ENCODE measurements at regions not wholly inside any gene's neighbourhood (a gene's known extent, or its start where the extent isn't known, plus 50 kb on each side); places are given as distances from the start of the nearest gene placed in this dataset.

GRCh38 chr1:198917226-198917625 lies 278.4 kb downstream of the PTPRC start:
- no peak for TF ChIP-seq CTCF (IDR thresholded peaks at IDR 0.05)
- H3K27me3 Mint-ChIP-seq = no peaks in the 10 kb centered on the region
- H3K4me3 Mint-ChIP-seq = no peak overlapping the region
- no peaks in the 10 kb centered on the region for H3K9me3 Mint-ChIP-seq
- ChIA-PET POLR2A (no interaction called here), CTCF (interaction anchor here (0.6 to 1.2 kb wide), 3 partner anchors 14 to 326 kb away, joined by 3 read pairs; no protein-coding TSS in a partner anchor)
- no peak overlapping the region for H3K27ac Mint-ChIP-seq
- ATAC-seq = no peak
- no peak for DNase-seq
- intact Hi-C loops (cut with micrococcal nuclease) = no loop called here
- peaks cover 69% of the 10 kb centered on the region for H3K4me1 Mint-ChIP-seq (ENCODE audit: low read depth)
- peaks cover 22% of the 10 kb centered on the region for H3K36me3 Mint-ChIP-seq (ENCODE audit: low read depth)

GRCh38 chr1:198918920-198919319 lies 280.1 kb downstream of the PTPRC start:
- Mint-ChIP-seq H3K9me3 (no peaks in the 10 kb centered on the region), H3K36me3 (ENCODE audit: low read depth) (peaks cover 28% of the 10 kb centered on the region), H3K4me1 (ENCODE audit: low read depth) (peaks cover 72% of the 10 kb centered on the region), H3K4me3 (no peak overlapping the region), H3K27ac (peak overlapping the region; percentile 53), H3K27me3 (no peaks in the 10 kb centered on the region)
- ChIA-PET CTCF (interaction anchor here (1.6 to 2.8 kb wide), 3 partner anchors 11 to 194 kb away, joined by 3 to 10 read pairs (median 5); no protein-coding TSS in a partner anchor), POLR2A (interaction anchor here (0.6 kb wide), 1 partner anchor 25 kb away, joined by 3 read pairs; no protein-coding TSS in a partner anchor)
- intact Hi-C loops (cut with micrococcal nuclease) = loop anchor here (2.0 kb wide), 1 partner anchor 38 kb away; no protein-coding TSS in a partner anchor
- TF ChIP-seq CTCF (IDR thresholded peaks at IDR 0.05) = no peak
- DNase-seq (no peak), ATAC-seq (no peak)

GRCh38 chr1:198919667-198920398 lies 281.0 kb downstream of the PTPRC start:
- Mint-ChIP-seq H3K4me3 (peak overlapping the region; percentile 54), H3K27me3 (no peaks in the 10 kb centered on the region), H3K27ac (peak overlapping the region; percentile 84), H3K4me1 (ENCODE audit: low read depth) (peaks cover 76% of the 10 kb centered on the region), H3K9me3 (no peaks in the 10 kb centered on the region), H3K36me3 (ENCODE audit: low read depth) (peaks cover 27% of the 10 kb centered on the region)
- ChIA-PET CTCF (interaction anchor here (1.1 to 2.8 kb wide), 4 partner anchors 12 to 193 kb away, joined by 3 to 10 read pairs (median 4); no protein-coding TSS in a partner anchor), POLR2A (interaction anchor here (1.3 kb wide), 2 partner anchors 13 to 16 kb away, joined by 3 to 7 read pairs; no protein-coding TSS in a partner anchor)
- DNase-seq = peak; percentile 33
- peak; percentile 79 for ATAC-seq
- intact Hi-C loops (cut with micrococcal nuclease) = loop anchor here (2.0 kb wide), 1 partner anchor 39 kb away; no protein-coding TSS in a partner anchor
- no peak for TF ChIP-seq CTCF (IDR thresholded peaks at IDR 0.05)

GRCh38 chr1:198922638-198923430 lies 284.0 kb downstream of the PTPRC start:
- no peak for DNase-seq
- Mint-ChIP-seq H3K36me3 (ENCODE audit: low read depth) (peaks cover 20% of the 10 kb centered on the region), H3K4me1 (ENCODE audit: low read depth) (peaks cover 69% of the 10 kb centered on the region), H3K4me3 (no peak overlapping the region), H3K27me3 (no peaks in the 10 kb centered on the region), H3K27ac (peak overlapping the region; percentile 85), H3K9me3 (no peaks in the 10 kb centered on the region)
- no peak for TF ChIP-seq CTCF (IDR thresholded peaks at IDR 0.05)
- intact Hi-C loops (cut with micrococcal nuclease) = no loop called here
- ChIA-PET CTCF (interaction anchor here (0.7 to 2.4 kb wide), 3 partner anchors 9 to 191 kb away, joined by 3 to 6 read pairs (median 3); no protein-coding TSS in a partner anchor), POLR2A (interaction anchor here (0.9 to 1.7 kb wide), 2 partner anchors 10 to 14 kb away, joined by 4 read pairs; no protein-coding TSS in a partner anchor)
- peak; percentile 65 for ATAC-seq

Data from activated CD8-positive, alpha-beta T cell treated with anti-CD3 and anti-CD28 coated beads for 36 hours (primary cell).